Stimulated activated CD4-positive, alpha-beta T cell treated with anti-CD3 and anti-CD28 coated beads, Interleukin-2, amount 100 ng/mL, for 48 hours (primary cell): ENCODE measurements at regions not wholly inside any gene's neighbourhood (a gene's known extent, or its start where the extent isn't known, plus 50 kb on each side); places are given as distances from the start of the nearest gene placed in this dataset.
"Not testable (repeated sequence)": the region's sequence is repeated elsewhere in the genome, so short reads cannot be mapped to it uniquely, and the experiment has no call there.

ENCODE experiments used
- DNase-seq, 2 donors: peaks; one replicate each; pipeline ENCODE4 v3.0.0-alpha.2; 2020

DNA sequence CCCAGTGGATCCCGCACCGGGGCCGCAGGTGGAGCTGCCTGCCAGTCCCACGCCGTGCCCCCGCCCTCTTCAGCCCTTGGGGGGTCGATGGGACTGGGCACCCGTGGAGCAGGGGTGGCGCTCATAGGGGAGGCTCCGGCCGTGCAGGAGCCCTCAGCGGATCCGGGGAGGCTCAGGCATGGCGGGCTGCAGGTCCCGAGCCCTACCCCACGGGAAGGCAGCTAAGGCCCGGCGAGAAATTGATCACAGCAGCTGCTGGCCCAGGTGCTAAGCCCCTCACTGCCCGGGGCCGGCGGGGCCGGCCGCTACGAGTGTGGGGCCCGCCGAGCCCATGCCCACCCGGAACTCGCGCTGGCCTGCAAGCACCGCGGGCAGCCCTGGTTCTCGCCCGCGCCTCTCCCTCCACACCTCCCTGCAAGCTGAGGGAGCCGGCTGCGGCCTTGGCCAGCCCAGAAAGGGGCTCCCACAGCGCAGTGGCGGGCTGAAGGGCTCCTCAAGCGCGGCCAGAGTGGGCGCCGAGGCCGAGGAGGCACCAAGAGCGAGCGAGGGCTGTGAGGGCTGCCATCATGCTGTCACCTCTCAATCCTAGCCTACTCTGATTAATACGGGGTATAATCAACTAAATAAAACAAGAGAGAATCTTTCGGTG, 56.5 kb upstream of the ABHD2 start:
- not testable (repeated sequence) for DNase-seq

DNA sequence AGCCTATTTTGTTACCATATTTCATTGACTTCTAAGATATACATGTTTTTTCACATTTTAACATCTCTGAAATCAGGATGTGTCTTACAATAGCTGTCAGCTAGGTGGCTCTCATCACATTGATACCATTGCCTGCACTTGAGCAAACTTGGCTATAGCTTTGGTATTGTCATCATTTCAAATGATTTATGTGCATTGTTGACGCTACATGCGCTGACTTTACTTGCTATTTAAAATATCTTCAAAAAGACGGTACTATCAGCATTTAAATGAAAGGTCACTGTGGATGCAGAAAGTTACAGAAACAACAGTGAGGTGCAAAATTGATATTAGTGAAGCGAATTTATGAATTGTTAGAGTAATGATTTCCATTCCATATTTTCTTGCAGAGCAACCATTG, 54.0 kb upstream of the ABHD2 start:
- DNase-seq, result no peak

DNA sequence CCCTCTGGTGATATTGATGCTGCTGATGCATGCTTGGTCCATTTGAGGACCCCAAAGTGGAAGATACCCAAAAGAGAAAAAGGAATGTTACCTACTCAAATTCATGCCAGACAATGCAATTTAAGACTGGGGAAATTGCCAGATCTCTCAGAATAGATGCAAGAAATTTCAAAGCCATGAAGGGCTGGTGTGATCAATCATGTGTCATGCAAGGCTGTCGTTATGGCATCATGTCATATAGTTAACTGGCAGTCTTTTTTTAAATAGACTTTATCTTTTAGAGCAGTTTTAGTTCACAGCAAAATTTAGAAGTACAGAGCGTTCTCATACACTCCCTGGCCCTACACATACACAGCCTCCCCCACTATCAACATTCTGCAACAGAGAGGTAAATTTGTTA, 53.1 kb upstream of the ABHD2 start:
- DNase-seq, result no peak

DNA sequence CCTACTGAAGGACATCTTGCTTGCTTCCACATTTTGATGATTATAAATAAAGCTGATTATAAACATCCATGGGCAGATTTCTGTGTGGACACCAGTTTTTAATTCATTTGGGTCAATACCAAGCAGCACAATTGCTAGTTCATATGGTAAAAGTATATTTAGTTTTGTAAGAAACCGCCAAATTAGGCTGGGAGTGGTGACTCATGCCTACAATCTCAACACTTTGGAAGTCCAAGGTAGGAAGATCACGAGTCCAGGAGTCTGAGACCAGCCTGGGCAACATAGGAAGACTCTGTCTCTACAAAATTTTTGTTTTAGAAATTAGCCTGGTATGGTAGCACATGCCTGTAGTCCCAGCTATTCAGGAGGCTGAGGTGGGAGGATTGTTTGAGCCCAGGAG, 52.6 kb upstream of the ABHD2 start:
- no peak for DNase-seq

DNA sequence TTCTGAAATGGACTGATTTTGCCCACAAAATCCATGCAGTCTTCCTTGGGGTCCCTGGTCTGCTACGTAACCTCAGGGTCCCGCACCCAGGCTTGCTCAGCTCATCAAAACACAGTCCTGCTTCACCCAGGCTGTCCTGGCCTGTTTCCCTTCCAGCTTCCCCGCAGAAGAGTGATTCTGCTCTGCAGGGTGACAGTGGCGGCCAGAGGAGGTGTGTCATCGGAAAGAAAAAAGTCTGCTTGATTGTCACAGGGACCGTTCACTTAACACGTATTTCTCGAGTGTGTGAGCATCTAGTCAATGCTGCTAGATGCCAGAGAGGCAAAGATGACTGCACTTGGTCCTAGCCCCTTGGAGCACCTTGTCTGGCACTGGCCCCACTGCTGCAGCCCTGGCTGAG, 50.1 kb upstream of the ABHD2 start:
- DNase-seq, result no peak
